ENCODE measurements at regions not wholly inside any gene's neighbourhood (a gene's known extent, or its start where the extent isn't known, plus 50 kb on each side); places are given as distances from the start of the nearest gene placed in this dataset.

DNA sequence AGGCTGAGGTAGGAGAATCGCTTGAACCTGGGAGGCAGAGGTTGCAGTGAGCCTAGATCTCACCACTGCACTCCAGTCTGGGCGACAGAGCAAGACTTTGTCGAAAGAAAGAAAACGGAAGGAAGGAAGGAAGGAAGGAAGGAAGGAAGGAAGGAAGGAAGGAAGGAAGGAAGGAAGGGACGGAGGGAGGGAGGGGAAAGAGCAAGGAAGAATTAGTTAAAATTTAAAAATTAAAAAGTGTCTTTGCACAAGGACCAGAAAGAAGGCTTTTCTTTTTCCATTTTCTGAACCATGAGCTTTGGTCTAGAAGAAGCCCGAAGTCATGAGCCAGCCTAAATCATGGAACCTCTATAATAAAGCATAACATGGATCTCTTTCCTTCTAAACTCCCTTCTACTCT lies 138.2 kb upstream of the DNAJC10 start:
- no peak for TF ChIP-seq FOXM1 (IDR thresholded peaks at IDR 0.05; ENCODE audit: borderline replicate concordance, low read depth)
- TF ChIP-seq, protein P1, sequence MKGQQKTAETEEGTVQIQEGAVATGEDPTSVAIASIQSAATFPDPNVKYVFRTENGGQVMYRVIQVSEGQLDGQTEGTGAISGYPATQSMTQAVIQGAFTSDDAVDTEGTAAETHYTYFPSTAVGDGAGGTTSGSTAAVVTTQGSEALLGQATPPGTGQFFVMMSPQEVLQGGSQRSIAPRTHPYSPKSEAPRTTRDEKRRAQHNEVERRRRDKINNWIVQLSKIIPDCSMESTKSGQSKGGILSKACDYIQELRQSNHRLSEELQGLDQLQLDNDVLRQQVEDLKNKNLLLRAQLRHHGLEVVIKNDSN (IDR thresholded peaks at IDR 0.05), result no peak
- no peak for TF ChIP-seq EP300 (IDR thresholded peaks at IDR 0.05; ENCODE audit: borderline replicate concordance)
- TF ChIP-seq TAF1 (IDR thresholded peaks at IDR 0.05; ENCODE audit: low read depth), result no peak
- TF ChIP-seq RAD21 (IDR thresholded peaks at IDR 0.05; ENCODE audit: low read depth), result no peak
- TF ChIP-seq TEAD4 (IDR thresholded peaks at IDR 0.05), result no peak
- TF ChIP-seq CREB1 (IDR thresholded peaks at IDR 0.05; ENCODE audit: low read depth), result no peak
- TF ChIP-seq, protein P2, sequence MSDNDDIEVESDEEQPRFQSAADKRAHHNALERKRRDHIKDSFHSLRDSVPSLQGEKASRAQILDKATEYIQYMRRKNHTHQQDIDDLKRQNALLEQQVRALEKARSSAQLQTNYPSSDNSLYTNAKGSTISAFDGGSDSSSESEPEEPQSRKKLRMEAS (IDR thresholded peaks at IDR 0.05), result no peak

Data from Ishikawa (cell line).